ENCODE measurements at regions not wholly inside any gene's neighbourhood (a gene's known extent, or its start where the extent isn't known, plus 50 kb on each side); places are given as distances from the start of the nearest gene placed in this dataset.

DNA sequence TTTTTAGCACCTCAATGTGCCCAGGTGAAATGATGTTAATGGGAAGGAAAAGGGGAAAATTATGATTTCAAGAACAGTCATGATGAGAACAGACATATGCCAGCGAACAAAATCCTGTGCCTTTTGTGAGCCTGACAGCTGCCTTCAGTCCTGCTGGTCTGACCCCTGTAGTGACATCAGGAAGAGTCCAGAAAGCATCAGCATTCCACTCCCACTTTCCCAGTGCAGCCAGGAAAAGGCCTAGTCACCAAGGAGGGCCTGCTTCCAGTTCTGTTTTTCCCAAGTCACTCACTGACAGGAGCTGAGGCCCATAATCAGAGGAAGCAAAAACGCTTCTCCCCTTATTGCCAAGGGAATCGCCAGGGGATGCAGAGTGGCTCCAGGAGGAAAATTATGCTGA lies 218.4 kb downstream of the ABHD5 start:
- no peak for TF ChIP-seq POLR2A (IDR thresholded peaks at IDR 0.05)
- TF ChIP-seq, protein P1, sequence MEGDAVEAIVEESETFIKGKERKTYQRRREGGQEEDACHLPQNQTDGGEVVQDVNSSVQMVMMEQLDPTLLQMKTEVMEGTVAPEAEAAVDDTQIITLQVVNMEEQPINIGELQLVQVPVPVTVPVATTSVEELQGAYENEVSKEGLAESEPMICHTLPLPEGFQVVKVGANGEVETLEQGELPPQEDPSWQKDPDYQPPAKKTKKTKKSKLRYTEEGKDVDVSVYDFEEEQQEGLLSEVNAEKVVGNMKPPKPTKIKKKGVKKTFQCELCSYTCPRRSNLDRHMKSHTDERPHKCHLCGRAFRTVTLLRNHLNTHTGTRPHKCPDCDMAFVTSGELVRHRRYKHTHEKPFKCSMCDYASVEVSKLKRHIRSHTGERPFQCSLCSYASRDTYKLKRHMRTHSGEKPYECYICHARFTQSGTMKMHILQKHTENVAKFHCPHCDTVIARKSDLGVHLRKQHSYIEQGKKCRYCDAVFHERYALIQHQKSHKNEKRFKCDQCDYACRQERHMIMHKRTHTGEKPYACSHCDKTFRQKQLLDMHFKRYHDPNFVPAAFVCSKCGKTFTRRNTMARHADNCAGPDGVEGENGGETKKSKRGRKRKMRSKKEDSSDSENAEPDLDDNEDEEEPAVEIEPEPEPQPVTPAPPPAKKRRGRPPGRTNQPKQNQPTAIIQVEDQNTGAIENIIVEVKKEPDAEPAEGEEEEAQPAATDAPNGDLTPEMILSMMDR (IDR thresholded peaks at IDR 0.05) = no peak
